ENCODE measurements at regions not wholly inside any gene's neighbourhood (a gene's known extent, or its start where the extent isn't known, plus 50 kb on each side); places are given as distances from the start of the nearest gene placed in this dataset.

GRCh38 chr9:107874591-107875369 is 385.2 kb upstream of the KLF4 start:
- TF ChIP-seq EZH2phosphoT487 (IDR thresholded peaks at IDR 0.05; ENCODE audit: borderline replicate concordance, low read length) (no peak), EZH2 (IDR thresholded peaks at IDR 0.05; ENCODE audit: low read length, unreplicated experiment) (no peak)
- TF ChIP-seq, protein P1, sequence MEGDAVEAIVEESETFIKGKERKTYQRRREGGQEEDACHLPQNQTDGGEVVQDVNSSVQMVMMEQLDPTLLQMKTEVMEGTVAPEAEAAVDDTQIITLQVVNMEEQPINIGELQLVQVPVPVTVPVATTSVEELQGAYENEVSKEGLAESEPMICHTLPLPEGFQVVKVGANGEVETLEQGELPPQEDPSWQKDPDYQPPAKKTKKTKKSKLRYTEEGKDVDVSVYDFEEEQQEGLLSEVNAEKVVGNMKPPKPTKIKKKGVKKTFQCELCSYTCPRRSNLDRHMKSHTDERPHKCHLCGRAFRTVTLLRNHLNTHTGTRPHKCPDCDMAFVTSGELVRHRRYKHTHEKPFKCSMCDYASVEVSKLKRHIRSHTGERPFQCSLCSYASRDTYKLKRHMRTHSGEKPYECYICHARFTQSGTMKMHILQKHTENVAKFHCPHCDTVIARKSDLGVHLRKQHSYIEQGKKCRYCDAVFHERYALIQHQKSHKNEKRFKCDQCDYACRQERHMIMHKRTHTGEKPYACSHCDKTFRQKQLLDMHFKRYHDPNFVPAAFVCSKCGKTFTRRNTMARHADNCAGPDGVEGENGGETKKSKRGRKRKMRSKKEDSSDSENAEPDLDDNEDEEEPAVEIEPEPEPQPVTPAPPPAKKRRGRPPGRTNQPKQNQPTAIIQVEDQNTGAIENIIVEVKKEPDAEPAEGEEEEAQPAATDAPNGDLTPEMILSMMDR (conservative IDR thresholded peaks at IDR 0.05; ENCODE audit: low read depth, low read length) = no peak
- Histone ChIP-seq H3K79me2 (ENCODE audit: low read length) (no peaks in the 10 kb centered on the region), H3F3A (ENCODE audit: low read length, unreplicated experiment) (no peaks in the 10 kb centered on the region), H3K27me3 (ENCODE audit: low read length) (no peaks in the 10 kb centered on the region), H3K9me3 (ENCODE audit: low read length) (no peaks in the 10 kb centered on the region), H3K9me2 (replicated peaks; ENCODE audit: low read length) (no peaks in the 10 kb centered on the region), H3K36me3 (ENCODE audit: low read depth, low read length) (no peaks in the 10 kb centered on the region), H3K4me1 (ENCODE audit: insufficient read depth, low read length) (no peaks in the 10 kb centered on the region), H3K4me2 (ENCODE audit: low read length) (no peak overlapping the region), H3K9ac (ENCODE audit: low read length) (no peak overlapping the region), H2AFZ (ENCODE audit: low read length) (no peak overlapping the region), H3K4me3 (ENCODE audit: low read length) (no peak overlapping the region), H4K20me1 (ENCODE audit: low read length) (no peaks in the 10 kb centered on the region), H3K27ac (ENCODE audit: low read length) (no peak overlapping the region)
- BruUV-seq (replicated peaks) = no TSS peak
- ChIA-PET CTCF (no interaction called here), POLR2A (ENCODE audit: unreplicated experiment) (no interaction called here)
- DNase-seq = no peak
- ATAC-seq = no peak
- intact Hi-C loops (cut with micrococcal nuclease) = no loop called here

DNA sequence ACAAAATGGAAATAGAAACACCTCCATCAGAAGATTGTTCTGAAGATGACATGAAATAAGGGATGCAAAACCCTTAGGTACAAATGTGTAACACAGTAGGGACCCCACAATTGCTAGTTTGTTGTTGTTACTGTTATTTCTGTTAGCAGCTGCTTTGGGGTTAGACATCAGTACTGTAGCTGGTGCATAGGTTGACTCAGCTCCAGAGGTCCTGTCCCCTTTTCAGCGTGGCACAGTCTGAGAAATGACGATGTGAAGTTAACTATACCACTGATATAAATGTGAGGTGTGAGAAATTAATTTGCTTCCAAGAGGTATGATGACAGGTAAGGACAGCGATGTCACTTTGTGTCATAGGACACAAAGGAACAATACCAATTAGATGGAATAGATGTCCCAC is 384.6 kb upstream of the KLF4 start:
- Histone ChIP-seq H3K9ac (ENCODE audit: low read length) (no peak overlapping the region), H3K27me3 (ENCODE audit: low read length) (no peaks in the 10 kb centered on the region), H3K4me3 (ENCODE audit: low read length) (no peak overlapping the region), H3K4me1 (ENCODE audit: insufficient read depth, low read length) (no peaks in the 10 kb centered on the region), H3K9me3 (ENCODE audit: low read length) (no peaks in the 10 kb centered on the region), H3K36me3 (ENCODE audit: low read depth, low read length) (no peaks in the 10 kb centered on the region), H3F3A (ENCODE audit: low read length, unreplicated experiment) (no peaks in the 10 kb centered on the region), H3K79me2 (ENCODE audit: low read length) (no peaks in the 10 kb centered on the region), H3K9me2 (replicated peaks; ENCODE audit: low read length) (no peaks in the 10 kb centered on the region), H4K20me1 (ENCODE audit: low read length) (no peaks in the 10 kb centered on the region), H3K27ac (ENCODE audit: low read length) (no peak overlapping the region), H3K4me2 (ENCODE audit: low read length) (no peak overlapping the region), H2AFZ (ENCODE audit: low read length) (no peak overlapping the region)
- ChIA-PET POLR2A (ENCODE audit: unreplicated experiment) (no interaction called here), CTCF (no interaction called here)
- DNase-seq (no peak), ATAC-seq (no peak)
- TF ChIP-seq EZH2phosphoT487 (IDR thresholded peaks at IDR 0.05; ENCODE audit: borderline replicate concordance, low read length) (no peak), EZH2 (IDR thresholded peaks at IDR 0.05; ENCODE audit: low read length, unreplicated experiment) (no peak)
- TF ChIP-seq, protein P1 (conservative IDR thresholded peaks at IDR 0.05; ENCODE audit: low read depth, low read length) = no peak
- intact Hi-C loops (cut with micrococcal nuclease) = no loop called here
- no TSS peak for BruUV-seq (replicated peaks)

DNA sequence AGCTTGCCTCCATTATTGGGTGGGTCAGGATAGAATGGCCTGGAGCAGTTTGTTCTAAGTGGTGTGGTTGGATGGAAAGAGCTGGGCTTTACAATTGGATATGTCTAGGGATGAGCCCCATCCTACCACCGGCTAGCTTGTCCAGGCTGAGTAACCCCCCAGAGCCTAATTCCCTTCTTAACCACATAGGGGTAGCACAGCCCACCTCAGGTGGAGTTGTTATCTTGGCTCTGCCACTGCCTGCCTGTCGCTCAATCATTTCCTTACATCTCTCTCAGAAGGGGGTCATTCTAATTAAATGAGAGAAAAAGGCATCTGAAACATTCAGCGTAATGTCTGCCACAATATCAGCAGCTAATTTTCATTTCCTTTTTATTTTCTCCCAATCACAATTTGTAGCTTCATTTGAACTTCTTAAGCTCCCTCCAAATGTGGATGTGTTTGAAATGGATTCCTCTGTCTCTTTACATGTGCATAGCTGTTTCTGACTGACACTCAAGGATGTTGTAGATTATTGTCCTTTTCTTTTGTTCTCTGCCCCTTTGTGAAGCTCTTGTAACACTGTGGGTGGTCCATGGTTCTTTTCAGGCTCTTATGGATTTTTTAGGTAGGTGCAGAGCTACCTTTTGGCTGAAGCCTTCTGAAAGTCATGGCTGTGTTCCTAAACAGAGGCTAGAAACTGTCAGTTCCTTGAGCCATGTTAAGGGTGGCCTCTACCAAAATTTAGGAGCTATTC is 383.1 kb upstream of the KLF4 start:
- ChIA-PET CTCF (no interaction called here), POLR2A (ENCODE audit: unreplicated experiment) (no interaction called here)
- no peak for ATAC-seq
- H3F3A ChIP-seq (ENCODE audit: low read length, unreplicated experiment) = no peaks in the 10 kb centered on the region
- H3K79me2 ChIP-seq (ENCODE audit: low read length) = no peaks in the 10 kb centered on the region
- H4K20me1 ChIP-seq (ENCODE audit: low read length) = no peaks in the 10 kb centered on the region
- H3K9ac ChIP-seq (ENCODE audit: low read length) = no peak overlapping the region
- H3K9me3 ChIP-seq (ENCODE audit: low read length) = no peaks in the 10 kb centered on the region
- no peaks in the 10 kb centered on the region for H3K27me3 ChIP-seq (ENCODE audit: low read length)
- H3K4me1 ChIP-seq (ENCODE audit: insufficient read depth, low read length) = no peaks in the 10 kb centered on the region
- no peak for DNase-seq
- H3K27ac ChIP-seq (ENCODE audit: low read length) = no peak overlapping the region
- H3K9me2 ChIP-seq (replicated peaks; ENCODE audit: low read length) = no peaks in the 10 kb centered on the region
- TF ChIP-seq, protein P1 (conservative IDR thresholded peaks at IDR 0.05; ENCODE audit: low read depth, low read length) = no peak
- TF ChIP-seq EZH2phosphoT487 (IDR thresholded peaks at IDR 0.05; ENCODE audit: borderline replicate concordance, low read length) (no peak), EZH2 (IDR thresholded peaks at IDR 0.05; ENCODE audit: low read length, unreplicated experiment) (no peak)
- H3K4me3 ChIP-seq (ENCODE audit: low read length) = no peak overlapping the region
- no peaks in the 10 kb centered on the region for H3K36me3 ChIP-seq (ENCODE audit: low read depth, low read length)
- no TSS peak for BruUV-seq (replicated peaks)
- intact Hi-C loops (cut with micrococcal nuclease) = no loop called here
- no peak overlapping the region for H3K4me2 ChIP-seq (ENCODE audit: low read length)
- H2AFZ ChIP-seq (ENCODE audit: low read length) = no peak overlapping the region
